Fibroblast of upper back skin (primary cell): ENCODE measurements at regions not wholly inside any gene's neighbourhood (a gene's known extent, or its start where the extent isn't known, plus 50 kb on each side); places are given as distances from the start of the nearest gene placed in this dataset.
"Not testable (repeated sequence)": the region's sequence is repeated elsewhere in the genome, so short reads cannot be mapped to it uniquely, and the experiment has no call there.

ENCODE experiments used
- DNase-seq: peaks from one replicate; pipeline ENCODE4 v3.0.0-alpha.2; 2013

GRCh38 chr1:208475951-208476845 lies 232.0 kb upstream of the PLXNA2 start:
- peak; percentile 51 for DNase-seq

- no peak for DNase-seq
Measured at GRCh38 chr1:208476846-208477170, 232.6 kb upstream of the PLXNA2 start.

GRCh38 chr1:208479435-208479834 lies 235.3 kb upstream of the PLXNA2 start:
- DNase-seq = no peak

- DNase-seq = no peak
Measured at GRCh38 chr1:208485512-208485911, 241.3 kb upstream of the PLXNA2 start.

- no peak for DNase-seq
Measured at GRCh38 chr1:208486677-208487076, 242.5 kb upstream of the PLXNA2 start.

GRCh38 chr1:208488432-208488831 lies 244.2 kb upstream of the PLXNA2 start:
- not testable (repeated sequence) for DNase-seq

- no peak for DNase-seq
Measured at GRCh38 chr1:208496467-208497371, 252.5 kb upstream of the PLXNA2 start.

GRCh38 chr1:208497866-208498541 lies 253.8 kb upstream of the PLXNA2 start:
- DNase-seq = no peak

GRCh38 chr1:208499026-208499425 lies 254.8 kb upstream of the PLXNA2 start:
- DNase-seq = no peak

- DNase-seq = no peak
Measured at GRCh38 chr1:208499601-208500000, 255.4 kb upstream of the PLXNA2 start.

- no peak for DNase-seq
Measured at GRCh38 chr1:208500375-208500774, 256.2 kb upstream of the PLXNA2 start.

GRCh38 chr1:208501542-208501941 lies 257.4 kb upstream of the PLXNA2 start:
- no peak for DNase-seq

GRCh38 chr1:208503787-208504186 lies 259.6 kb upstream of the PLXNA2 start:
- no peak for DNase-seq

GRCh38 chr1:208506812-208507211 lies 262.6 kb upstream of the PLXNA2 start:
- DNase-seq = no peak

- no peak for DNase-seq
Measured at GRCh38 chr1:208509072-208509471, 264.9 kb upstream of the PLXNA2 start.

- peak; percentile 79 for DNase-seq
Measured at GRCh38 chr1:208510192-208510952, 266.2 kb upstream of the PLXNA2 start.

GRCh38 chr1:208511242-208511860 lies 267.2 kb upstream of the PLXNA2 start:
- DNase-seq = no peak

GRCh38 chr1:208513799-208514198 lies 269.6 kb upstream of the PLXNA2 start:
- peak; percentile 25 for DNase-seq

- no peak for DNase-seq
Measured at GRCh38 chr1:208515129-208515528, 270.9 kb upstream of the PLXNA2 start.

GRCh38 chr1:208516780-208517179 lies 272.6 kb upstream of the PLXNA2 start:
- no peak for DNase-seq

- no peak for DNase-seq
Measured at GRCh38 chr1:208520438-208521099, 276.4 kb upstream of the PLXNA2 start.
